HepG2 (cell line): ENCODE measurements at regions not wholly inside any gene's neighbourhood (a gene's known extent, or its start where the extent isn't known, plus 50 kb on each side); places are given as distances from the start of the nearest gene placed in this dataset.
"Not testable (repeated sequence)": the region's sequence is repeated elsewhere in the genome, so short reads cannot be mapped to it uniquely, and the experiment has no call there.

Experiments
- ATAC-seq: fragments of 200-7000 bp; cut with Tn5 transposase; 3 replicates; pipeline ENCODE4 v1.9.1; 2020; ENCODE audit warnings: mild to moderate bottlenecking, moderate library complexity
- BruUV-seq: library from RNA; stranded (reverse); fragments of 400-500 nt; replicated peaks from 2 replicates; lab custom pipeline; 2021; lab: Mats Ljungman, UMichigan
- CTCF ChIA-PET: fragments of 300-600 bp; formaldehyde crosslinking; extraction: SDS; loops from one replicate; lab custom pipeline; 2021; ENCODE audit warnings: low total read pairs, inconsistent platforms, low intra/inter-chr PET ratio; lab: Yijun Ruan, JAX
- POLR2A ChIA-PET: fragments of 350-600 bp; sonication (Branson Sonifier 250); formaldehyde crosslinking; loops from one replicate; lab custom pipeline; 2020; ENCODE audit warnings: antibody characterized with exemption, inconsistent platforms; lab: Yijun Ruan, JAX
- DNase-seq: peaks from one replicate; pipeline ENCODE4 v3.0.0-alpha.2; 2015; ENCODE audit warnings: low spot score
- FAIRE-seq: peaks from 3 replicates; lab custom pipeline; 2011; peaks lifted over from hg19 to GRCh38; lab: Jason Lieb, UNC
- H2AFZ ChIP-seq: one replicate; pipeline ENCODE4 v1.6.1; 2011; ENCODE audit warnings: low read length, inconsistent platforms
- H3K27ac ChIP-seq: fragments of 300-600 bp; 3 replicates; pipeline ENCODE4 v1.8.0; 2011; ENCODE audit warnings: mixed run types, mild to moderate bottlenecking, mixed read lengths, low read length, inconsistent platforms; ENCODE audit not compliant: insufficient read depth; ENCODE audit errors: extremely low read length
- H3K27me3 ChIP-seq, 2 experiments: fragments of 200-600 bp in 1 of 2; 2 replicates in 1 of 2; 3 replicates in 1 of 2; pipeline versions ENCODE4 v1.6.0 to v1.8.0; 2011; ENCODE audit warnings: low read length in 2 of 2, mild to moderate bottlenecking in 2 of 2, moderate library complexity in 2 of 2, inconsistent platforms in 1 of 2; ENCODE audit not compliant: insufficient read depth in 2 of 2, control insufficient read depth in 1 of 2
- H3K36me3 ChIP-seq, 2 experiments: fragments of 200-600 bp in 1 of 2; replicated peaks in 1 of 2; 2 replicates in 1 of 2; 3 replicates in 1 of 2; pipeline versions ENCODE4 v1.5.1 to v1.8.0; 2011; ENCODE audit warnings: low read length in 2 of 2, inconsistent platforms in 1 of 2; ENCODE audit not compliant: insufficient read depth in 2 of 2, control insufficient read depth in 1 of 2
- H3K4me1 ChIP-seq: 2 replicates; pipeline ENCODE4 v1.5.1; 2012; ENCODE audit warnings: low read length, inconsistent platforms; ENCODE audit not compliant: insufficient read depth
- H3K4me2 ChIP-seq: 2 replicates; pipeline ENCODE4 v1.6.0; 2011; ENCODE audit warnings: low read depth, low read length, inconsistent platforms
- H3K4me3 ChIP-seq, 3 experiments: fragments of 200-600 bp in 1 of 3; sonication (generic), shearing (Covaris generic) in 1 of 3; replicated peaks in 1 of 3; 2 replicates each; pipeline ENCODE4 v1.5.1; 2011 to 2016; ENCODE audit warnings: low read length in 3 of 3, inconsistent platforms in 2 of 3, low read depth in 2 of 3, mild to moderate bottlenecking in 2 of 3, control low read depth in 1 of 3, mixed read lengths in 1 of 3; ENCODE audit not compliant: insufficient read depth in 1 of 3
- H3K79me2 ChIP-seq: one replicate; pipeline ENCODE4 v1.6.1; 2011; ENCODE audit warnings: low read length, inconsistent platforms; ENCODE audit not compliant: insufficient read depth
- H3K9ac ChIP-seq: 2 replicates; pipeline ENCODE4 v1.6.0; 2011; ENCODE audit warnings: mild to moderate bottlenecking, low read depth, low read length, inconsistent platforms; ENCODE audit not compliant: insufficient read depth
- H3K9me3 ChIP-seq: 2 replicates; pipeline ENCODE4 v1.5.1; 2012; ENCODE audit warnings: mild to moderate bottlenecking, low read length
- H4K20me1 ChIP-seq: 2 replicates; pipeline ENCODE4 v1.6.0; 2011; ENCODE audit warnings: inconsistent platforms, mild to moderate bottlenecking, low read length, moderate library complexity; ENCODE audit not compliant: insufficient read depth
- WGBS: methylation state at CpG from one replicate; pipeline ENCODE4 v1.1.6; 2017; ENCODE audit warnings: low lambda C conversion rate; 5-methylcytosine and 5-hydroxymethylcytosine counted together
- in situ Hi-C: cut with HindIII; loops from 2 replicates; pipeline ENCODE4 v1.10.0; 2017; ENCODE audit warnings: low pct_unique_long_range_greater_than_20kb; ENCODE audit not compliant: extremely low pct_ligation_motif_present
- intact Hi-C: fragments of 100-400 bp; cut with micrococcal nuclease; formaldehyde crosslinking; loops from one replicate; pipeline ENCODE4 v1.10.0; 2022; ENCODE audit not compliant: unreplicated experiment

DNA sequence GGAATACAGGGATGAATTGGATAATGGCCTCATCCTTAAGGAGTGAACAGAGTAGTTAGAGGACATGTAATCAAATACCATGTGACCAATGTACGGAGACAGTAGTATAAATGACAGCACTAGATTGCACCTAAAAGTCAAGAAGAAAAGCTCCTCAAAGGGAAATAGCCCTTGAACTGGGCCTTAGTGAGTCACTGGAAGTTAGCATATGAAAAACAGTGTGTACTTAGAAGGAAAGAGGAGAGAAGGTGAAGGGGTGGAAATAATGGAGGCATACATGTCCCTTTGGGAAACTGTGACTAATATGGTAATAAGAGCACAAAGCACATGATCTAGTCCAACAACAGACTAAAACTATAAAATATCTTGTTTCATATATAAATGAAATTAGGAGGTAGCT, 84.9 kb upstream of the FAM25C start:
- FAIRE-seq, H3K4me2 ChIP-seq, H3K79me2 ChIP-seq, H3K27me3 ChIP-seq, POLR2A ChIA-PET, H3K4me3 ChIP-seq, H4K20me1 ChIP-seq, H3K4me1 ChIP-seq, H3K9me3 ChIP-seq, H3K27ac ChIP-seq, in situ Hi-C loops, DNase-seq, ATAC-seq, H2AFZ ChIP-seq, intact Hi-C loops, H3K36me3 ChIP-seq, BruUV-seq, CTCF ChIA-PET, H3K9ac ChIP-seq: not testable (repeated sequence)
- 0% methylated on average over 1 of the region's 1 CpG for WGBS

GRCh38 chr10:48071228-48071627, 71.6 kb upstream of the FAM25C start:
- no CpG with 5 or more reads among the region's 2 CpGs for WGBS
- POLR2A ChIA-PET, H3K4me3 ChIP-seq, H3K79me2 ChIP-seq, BruUV-seq, ATAC-seq, intact Hi-C loops, H3K9me3 ChIP-seq, H3K36me3 ChIP-seq, H2AFZ ChIP-seq, DNase-seq, H3K27ac ChIP-seq, H3K4me1 ChIP-seq, H3K27me3 ChIP-seq, FAIRE-seq, H3K4me2 ChIP-seq, H4K20me1 ChIP-seq, CTCF ChIA-PET, H3K9ac ChIP-seq, in situ Hi-C loops: not testable (repeated sequence)

- BruUV-seq, CTCF ChIA-PET, in situ Hi-C loops, H3K27me3 ChIP-seq, POLR2A ChIA-PET, H2AFZ ChIP-seq, H3K4me2 ChIP-seq, H3K27ac ChIP-seq, H3K79me2 ChIP-seq, H3K36me3 ChIP-seq, H3K4me3 ChIP-seq, DNase-seq, H3K9me3 ChIP-seq, H4K20me1 ChIP-seq, H3K9ac ChIP-seq, intact Hi-C loops, H3K4me1 ChIP-seq, FAIRE-seq: not testable (repeated sequence)
- WGBS: no CpG with 5 or more reads among the region's 10 CpGs
- peak; percentile 99 for ATAC-seq
Measured at GRCh38 chr10:48063944-48064625, 64.5 kb upstream of the FAM25C start.

DNA sequence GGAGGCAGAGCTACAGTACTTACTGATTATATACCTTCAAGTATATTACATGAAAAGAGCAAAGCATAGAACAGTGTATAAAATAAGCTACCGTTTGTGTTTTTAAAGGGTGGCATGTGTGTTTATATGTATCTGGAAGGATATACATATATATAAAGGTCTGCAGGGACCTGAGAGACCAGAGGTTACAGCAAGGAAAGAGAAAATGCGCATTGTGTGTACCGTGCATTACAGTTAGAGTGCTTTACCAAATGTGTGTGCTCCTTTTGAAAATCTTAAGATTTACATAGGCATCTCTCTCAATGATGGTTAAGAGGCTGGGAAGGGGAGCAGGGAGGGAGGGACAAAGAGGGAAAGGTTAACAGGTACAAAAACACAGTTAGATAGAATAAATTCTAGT, 55.8 kb upstream of the FAM25C start:
- POLR2A ChIA-PET, FAIRE-seq, H3K27ac ChIP-seq, H3K4me1 ChIP-seq, in situ Hi-C loops, ATAC-seq, H3K27me3 ChIP-seq, H3K9me3 ChIP-seq, H3K79me2 ChIP-seq, CTCF ChIA-PET, H3K9ac ChIP-seq, H2AFZ ChIP-seq, H3K4me3 ChIP-seq, H3K36me3 ChIP-seq, H4K20me1 ChIP-seq, H3K4me2 ChIP-seq, BruUV-seq, DNase-seq, intact Hi-C loops: not testable (repeated sequence)
- 4% methylated on average over 3 of the region's 3 CpGs for WGBS
